ENCODE measurements at regions not wholly inside any gene's neighbourhood (a gene's known extent, or its start where the extent isn't known, plus 50 kb on each side); places are given as distances from the start of the nearest gene placed in this dataset.

DNA sequence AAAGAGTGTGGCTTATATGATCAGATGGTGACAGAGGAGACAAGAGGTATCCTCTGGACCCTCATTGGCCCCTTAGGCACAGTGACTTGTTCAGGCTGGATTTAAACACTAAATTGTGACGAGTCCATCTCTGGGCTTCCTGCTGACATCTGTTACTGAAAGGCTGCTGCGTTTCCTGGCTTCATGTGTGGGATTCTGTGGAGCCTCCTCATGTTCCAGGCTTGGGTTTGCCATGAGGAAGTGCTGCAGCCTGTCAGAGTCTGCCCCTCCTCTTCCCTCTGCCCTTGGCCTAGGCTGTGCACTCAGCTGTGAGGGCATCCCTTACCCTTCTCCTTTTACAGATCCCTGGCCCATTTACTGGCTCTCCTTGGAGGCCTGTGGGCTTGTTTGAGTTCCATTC is 159.1 kb upstream of the TTC29 start:
- Histone ChIP-seq H2BK20ac (ENCODE audit: low read length) (no peak overlapping the region), H2BK15ac (ENCODE audit: low read length) (no peak overlapping the region), H3K18ac (ENCODE audit: extremely low read depth, low read length) (no peak overlapping the region), H4K5ac (ENCODE audit: insufficient read length, low read depth, low read length) (no peak overlapping the region), H3K9me3 (ENCODE audit: insufficient read depth in 2 of 2, low read depth in 1 of 2, low read length in 1 of 2) (no peaks in the 10 kb centered on the region), H3K27ac (ENCODE audit: low read depth, low read length) (no peak overlapping the region), H3K79me2 (ENCODE audit: control insufficient read depth in 1 of 2, insufficient read depth in 2 of 2, low read length in 2 of 2) (no peaks in the 10 kb centered on the region), H3K9ac (replicated peaks in 1 of 4; ENCODE audit: extremely low read depth in 1 of 4, low read depth in 3 of 4, low read length in 3 of 4) (peak overlapping the region in 1 of 4 experiments; percentile 8; a peak in 1 of 7 replicates), H3K4me3 (ENCODE audit: extremely low read depth in 1 of 4, insufficient read depth in 2 of 4, low read depth in 3 of 4, low read length in 4 of 4) (no peak overlapping the region), H2AK5ac (ENCODE audit: low read depth, low read length) (no peak overlapping the region), H3K14ac (ENCODE audit: insufficient read length) (no peak overlapping the region), H3K56ac (replicated peaks; ENCODE audit: insufficient read length, low read depth, low read length) (no peak overlapping the region), H3K4ac (replicated peaks; ENCODE audit: insufficient read length, low read depth, low read length) (no peak overlapping the region), H2BK12ac (ENCODE audit: low read depth, low read length) (no peak overlapping the region), H2BK5ac (ENCODE audit: low read depth, low read length) (no peak overlapping the region), H3K27me3 (replicated peaks in 1 of 4; ENCODE audit: control insufficient read depth in 3 of 4, extremely low read depth in 1 of 4, insufficient read depth in 3 of 4, low read length in 3 of 4) (no peaks in the 10 kb centered on the region), H3K36me3 (ENCODE audit: control insufficient read depth in 2 of 4, insufficient read depth in 4 of 4, low read length in 3 of 4) (no peaks in the 10 kb centered on the region), H2AFZ (ENCODE audit: low read length) (no peak overlapping the region), H4K91ac (replicated peaks; ENCODE audit: insufficient read length, low read length) (no peak overlapping the region), H3K4me2 (ENCODE audit: insufficient read depth in 1 of 2, low read depth in 2 of 2, low read length in 2 of 2) (no peak overlapping the region), H2BK120ac (replicated peaks; ENCODE audit: low read depth, low read length) (no peak overlapping the region), H3K23ac (ENCODE audit: insufficient read length) (no peak overlapping the region), H3K79me1 (ENCODE audit: low read depth, low read length) (no peaks in the 10 kb centered on the region), H4K20me1 (replicated peaks in 1 of 2; ENCODE audit: control insufficient read depth in 1 of 2, insufficient read depth in 2 of 2, low read length in 2 of 2) (no peaks in the 10 kb centered on the region), H3K4me1 (replicated peaks in 1 of 4; ENCODE audit: control insufficient read depth in 3 of 4, insufficient read depth in 4 of 4, low read length in 3 of 4) (no peaks in the 10 kb centered on the region), H3K23me2 (ENCODE audit: low read depth, low read length) (no peaks in the 10 kb centered on the region), H4K8ac (ENCODE audit: extremely low read depth, insufficient read depth, low read length) (no peak overlapping the region)
- ChIA-PET CTCF (ENCODE audit: partially characterized antibody) (interaction anchor here (1.6 kb wide), 1 partner anchor 8 kb away, joined by 3 read pairs; no protein-coding TSS in a partner anchor), POLR2A (ENCODE audit: partially characterized antibody) (no interaction called here)
- no peak for FAIRE-seq
- 100% methylated on average over 2 of the region's 2 CpGs; no CpG with 5 or more reads in 1 of the 2 experiments for WGBS, 2 experiments (ENCODE audit: extremely low coverage in 1 of 2, insufficient coverage in 1 of 2, insufficient read length in 1 of 2, insufficient replicate concordance in 2 of 2, low coverage in 1 of 2, low lambda C conversion rate in 2 of 2, missing lambda C conversion rate in 1 of 2)
- no peak for TF ChIP-seq GABPA (IDR thresholded peaks at IDR 0.05; ENCODE audit: borderline replicate concordance, insufficient read depth, low read length)
- TF ChIP-seq SP1 (IDR thresholded peaks at IDR 0.05; ENCODE audit: low read depth, low read length): no peak
- TF ChIP-seq BCL11A (IDR thresholded peaks at IDR 0.05; ENCODE audit: low read depth in 2 of 2, low read length in 2 of 2): no peak
- no peak for TF ChIP-seq EZH2 (IDR thresholded peaks at IDR 0.05; ENCODE audit: low read depth, low read length, severe bottlenecking)
- TF ChIP-seq CHD2 (IDR thresholded peaks at IDR 0.05; ENCODE audit: low read length): no peak
- no peak for TF ChIP-seq CBX8 (IDR thresholded peaks at IDR 0.05; ENCODE audit: borderline replicate concordance, low read depth, low read length)
- TF ChIP-seq, protein P1, sequence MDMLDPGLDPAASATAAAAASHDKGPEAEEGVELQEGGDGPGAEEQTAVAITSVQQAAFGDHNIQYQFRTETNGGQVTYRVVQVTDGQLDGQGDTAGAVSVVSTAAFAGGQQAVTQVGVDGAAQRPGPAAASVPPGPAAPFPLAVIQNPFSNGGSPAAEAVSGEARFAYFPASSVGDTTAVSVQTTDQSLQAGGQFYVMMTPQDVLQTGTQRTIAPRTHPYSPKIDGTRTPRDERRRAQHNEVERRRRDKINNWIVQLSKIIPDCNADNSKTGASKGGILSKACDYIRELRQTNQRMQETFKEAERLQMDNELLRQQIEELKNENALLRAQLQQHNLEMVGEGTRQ (IDR thresholded peaks at IDR 0.05; ENCODE audit: low read length): no peak
- no peak for DNase-seq (ENCODE audit: low read depth in 1 of 2, low spot score in 2 of 2)
